ENCODE measurements at regions not wholly inside any gene's neighbourhood (a gene's known extent, or its start where the extent isn't known, plus 50 kb on each side); places are given as distances from the start of the nearest gene placed in this dataset.
"Not testable (repeated sequence)": the region's sequence is repeated elsewhere in the genome, so short reads cannot be mapped to it uniquely, and the experiment has no call there.

GRCh38 chr12:66774929-66775328, 96.1 kb upstream of the GRIP1 start:
- DNase-seq (ENCODE audit: extremely low read depth, low read depth): no peak

DNA sequence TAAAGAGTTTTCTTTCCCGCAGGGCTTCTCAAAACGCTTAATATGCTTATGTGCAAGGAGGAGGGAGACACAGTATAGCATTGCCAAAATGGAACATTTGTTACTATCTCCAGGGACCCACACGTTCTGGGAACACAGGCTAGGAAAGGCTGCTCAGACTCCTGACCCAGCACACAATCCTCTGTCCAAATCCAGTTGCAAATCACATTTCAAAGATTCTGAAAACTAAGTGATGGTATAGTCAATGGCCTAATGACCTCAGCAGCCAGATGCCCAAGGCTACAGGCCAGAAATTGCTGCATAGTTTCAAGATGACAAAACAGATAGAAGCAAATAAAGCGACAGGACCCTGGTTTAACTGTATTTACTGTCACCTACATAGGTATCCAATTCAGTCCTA, 97.0 kb upstream of the GRIP1 start:
- no peak for DNase-seq (ENCODE audit: extremely low read depth, low read depth)

DNA sequence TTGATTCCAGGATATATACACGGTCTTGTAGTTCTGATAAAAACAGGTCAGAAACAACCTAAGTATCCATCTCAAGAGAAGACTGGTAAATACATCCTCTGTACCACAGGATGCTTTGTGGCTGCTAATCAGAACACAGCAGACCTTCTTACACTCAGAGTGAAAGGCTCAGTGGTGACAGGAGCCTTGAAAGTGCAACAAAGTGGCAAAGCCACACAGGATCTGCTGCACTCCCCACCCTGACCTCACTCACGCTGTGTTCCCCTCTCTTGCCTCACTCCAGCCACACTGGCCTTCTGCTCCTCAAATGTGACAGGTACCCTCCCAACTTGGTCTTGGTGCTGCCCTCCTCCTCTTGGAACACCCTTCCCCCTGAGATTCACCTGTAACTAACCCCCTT, 98.1 kb upstream of the GRIP1 start:
- no peak for DNase-seq (ENCODE audit: extremely low read depth, low read depth)

GRCh38 chr12:66779466-66779865, 100.6 kb upstream of the GRIP1 start:
- no peak for DNase-seq (ENCODE audit: extremely low read depth, low read depth)

GRCh38 chr12:66786531-66787308, 107.8 kb upstream of the GRIP1 start:
- DNase-seq (ENCODE audit: extremely low read depth, low read depth): no peak

GRCh38 chr12:66799551-66799950, 120.7 kb upstream of the GRIP1 start:
- DNase-seq (ENCODE audit: extremely low read depth, low read depth): no peak

DNA sequence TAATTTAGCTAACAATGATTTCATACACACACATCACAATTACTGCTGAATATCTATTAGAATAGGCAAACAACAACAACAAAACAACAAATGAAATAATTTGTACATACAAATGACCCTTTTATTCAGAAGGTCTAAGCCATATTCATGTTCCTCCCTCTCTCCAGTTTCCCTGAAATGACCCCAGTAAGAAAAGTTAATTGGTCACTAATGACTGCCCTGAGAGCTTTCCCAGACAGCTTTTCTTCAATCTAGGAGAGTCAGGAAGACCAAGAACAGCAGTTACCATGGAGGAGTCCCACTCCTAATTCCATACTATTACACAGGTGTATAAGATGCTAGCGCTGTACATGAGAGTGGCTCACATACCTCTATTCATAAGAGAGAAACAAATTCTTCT, 121.2 kb upstream of the GRIP1 start:
- DNase-seq (ENCODE audit: extremely low read depth, low read depth): no peak

- no peak for DNase-seq (ENCODE audit: extremely low read depth, low read depth)
Measured at GRCh38 chr12:66803930-66804329, 125.1 kb upstream of the GRIP1 start.

DNA sequence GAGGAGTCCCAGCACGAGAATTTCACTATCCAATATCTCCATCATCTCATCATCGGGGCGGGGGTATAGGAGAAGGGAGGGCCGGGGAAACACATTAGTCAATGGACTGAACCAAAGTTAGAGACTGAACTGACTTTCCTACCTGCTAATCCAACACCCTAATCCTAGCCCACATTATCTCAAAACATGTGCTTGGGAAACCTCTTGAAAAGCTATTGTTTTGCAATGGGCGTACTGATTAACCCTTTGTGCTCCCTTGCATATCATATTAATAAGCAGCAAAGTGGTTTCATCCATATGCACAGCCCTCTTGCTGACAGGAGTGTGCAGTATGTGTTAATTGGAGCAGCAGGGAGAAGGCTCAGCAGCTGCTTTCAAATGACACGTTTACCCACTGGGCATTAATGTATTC, 125.7 kb upstream of the GRIP1 start:
- DNase-seq (ENCODE audit: extremely low read depth, low read depth): no peak

- DNase-seq (ENCODE audit: extremely low read depth, low read depth): no peak
Measured at GRCh38 chr12:66808606-66809005, 129.7 kb upstream of the GRIP1 start.

GRCh38 chr12:66813137-66813892, 134.4 kb upstream of the GRIP1 start:
- no peak for DNase-seq (ENCODE audit: extremely low read depth, low read depth)

DNA sequence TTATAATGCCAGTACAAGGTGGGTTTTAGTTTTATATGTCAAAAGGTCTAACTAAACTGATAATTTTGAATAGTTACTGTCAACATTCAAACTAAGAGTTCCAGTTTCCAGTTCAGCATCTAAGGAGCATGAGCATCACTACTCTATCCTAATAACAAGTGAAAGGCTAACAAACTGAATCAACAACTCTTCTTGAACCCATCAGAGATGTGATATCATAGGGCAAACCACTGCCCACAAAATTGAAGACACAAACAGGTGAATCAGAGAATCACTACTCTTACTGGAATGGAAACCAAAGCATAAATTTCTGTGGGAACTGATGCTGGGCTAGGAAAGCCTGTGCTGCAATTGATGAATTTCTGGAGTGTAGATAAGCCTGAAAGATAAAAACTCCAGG, 140.7 kb upstream of the GRIP1 start:
- DNase-seq (ENCODE audit: extremely low read depth, low read depth): no peak

DNA sequence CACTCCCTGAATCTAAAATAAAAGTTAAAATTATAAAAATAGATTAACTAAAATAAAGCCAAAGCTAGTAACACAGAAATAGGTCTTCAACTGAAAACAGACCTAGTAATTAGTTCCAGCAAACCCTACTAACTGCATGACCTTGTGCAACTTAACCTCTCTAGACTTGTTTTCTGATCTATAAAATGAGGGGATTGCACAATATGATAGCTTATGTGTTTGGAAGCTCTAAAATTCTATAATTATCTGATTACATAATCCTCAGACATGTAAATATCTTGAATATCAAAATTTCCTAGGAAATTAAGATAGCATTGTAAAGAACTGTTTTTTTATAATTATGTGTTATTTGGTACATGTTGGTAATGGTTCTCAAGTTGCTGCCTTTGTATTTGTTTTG, 144.1 kb upstream of the GRIP1 start:
- no peak for DNase-seq (ENCODE audit: extremely low read depth, low read depth)

DNA sequence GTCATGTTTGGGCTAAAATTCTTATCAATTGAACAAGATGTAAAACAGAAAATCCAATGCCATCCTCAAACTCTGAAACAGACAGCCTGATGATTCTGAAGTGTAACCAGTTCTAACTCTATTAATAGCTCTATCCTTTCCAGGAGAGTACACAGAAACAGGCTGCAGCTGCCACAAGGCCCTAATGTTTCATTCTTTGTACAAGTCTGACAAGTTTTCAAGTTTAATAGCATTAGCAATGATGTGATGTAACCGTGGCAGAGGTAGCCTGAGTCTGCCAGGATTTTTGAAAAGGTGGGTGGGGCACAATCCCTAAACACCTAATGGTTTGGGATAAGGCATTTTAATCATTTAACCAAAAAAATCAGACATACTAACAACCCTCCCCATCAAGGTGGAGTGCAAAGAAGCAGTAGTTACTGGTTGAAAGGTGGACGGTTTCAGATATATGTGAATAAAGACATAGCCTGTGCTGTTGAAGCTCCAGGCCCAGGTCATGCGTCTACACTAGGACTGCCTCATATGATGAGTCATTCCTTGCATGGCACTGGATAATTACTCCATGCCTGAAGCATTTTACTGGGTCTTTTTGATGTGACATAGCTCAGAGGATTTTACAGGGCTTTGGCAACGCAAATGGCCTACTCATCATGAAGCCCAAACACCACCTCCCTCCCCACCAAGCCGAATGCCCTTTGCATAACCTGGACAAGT, 145.1 kb upstream of the GRIP1 start:
- no peak for DNase-seq (ENCODE audit: extremely low read depth, low read depth)

GRCh38 chr12:66825921-66826320, 147.0 kb upstream of the GRIP1 start:
- not testable (repeated sequence) for DNase-seq (ENCODE audit: extremely low read depth, low read depth)

DNA sequence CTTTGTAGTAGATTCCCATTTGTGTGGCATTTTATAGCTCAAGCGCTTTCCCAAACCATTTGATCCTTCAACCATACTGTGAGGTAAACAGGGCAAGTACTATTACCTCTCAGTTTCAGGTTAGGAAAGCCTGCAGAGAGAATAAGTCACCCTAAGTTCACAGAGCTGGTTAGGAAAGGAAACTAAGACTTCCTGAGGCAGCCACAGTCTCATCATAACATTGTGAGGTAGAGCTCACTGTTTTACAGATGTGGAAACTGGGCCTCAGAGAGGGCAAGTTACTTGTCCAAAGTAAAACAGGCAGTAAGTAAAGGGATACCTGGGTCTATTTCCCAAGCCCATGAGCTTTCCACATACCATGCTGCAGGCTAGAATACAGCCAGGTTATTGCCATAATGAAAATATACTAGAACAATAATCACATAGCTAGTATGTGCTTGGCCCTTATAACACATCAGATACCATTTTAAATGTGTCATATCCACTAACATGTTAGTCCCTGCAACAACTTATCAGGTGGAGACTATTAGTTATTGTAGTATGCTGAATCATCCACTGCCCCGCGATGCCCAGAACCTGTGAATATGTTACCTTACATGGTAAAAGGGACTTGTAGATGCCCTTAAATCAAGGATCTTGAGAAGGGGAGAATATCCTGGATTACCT, 150.9 kb upstream of the GRIP1 start:
- no peak for DNase-seq (ENCODE audit: extremely low read depth, low read depth)

GRCh38 chr12:66831495-66831894, 152.6 kb upstream of the GRIP1 start:
- DNase-seq (ENCODE audit: extremely low read depth, low read depth): no peak

GRCh38 chr12:66832997-66833396, 154.1 kb upstream of the GRIP1 start:
- DNase-seq (ENCODE audit: extremely low read depth, low read depth): no peak

DNA sequence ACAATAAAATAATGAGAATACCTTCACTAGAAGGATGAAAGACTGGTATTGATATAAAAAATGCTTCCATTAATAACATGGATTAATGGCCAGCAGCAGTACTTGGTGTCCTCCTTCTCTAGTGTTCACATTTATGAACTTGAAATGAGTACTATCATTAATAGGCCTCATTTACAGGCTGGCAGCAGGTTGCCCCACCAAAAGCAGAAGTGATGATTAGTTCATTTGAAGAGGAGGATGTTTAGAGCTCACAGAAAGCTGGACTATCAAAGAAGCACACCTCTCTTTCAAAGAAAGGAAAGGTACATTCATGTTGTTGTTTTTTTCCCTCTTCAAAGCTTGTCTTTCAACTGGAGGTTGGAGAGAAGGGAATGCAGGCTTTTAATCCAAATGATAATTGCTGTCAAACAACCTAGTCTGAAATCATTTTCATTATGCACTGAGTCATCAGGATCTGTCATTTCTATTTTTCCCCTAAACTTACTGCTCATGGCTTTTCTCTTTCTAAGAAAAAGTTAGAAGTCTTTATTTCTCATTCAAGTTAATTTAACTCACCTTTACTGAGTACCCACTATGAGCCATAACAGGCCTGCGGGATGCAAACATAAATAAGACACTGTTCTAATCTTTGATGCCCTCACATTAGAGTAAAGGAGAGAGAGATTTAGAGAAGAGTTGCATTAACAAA, 157.9 kb upstream of the GRIP1 start:
- DNase-seq (ENCODE audit: extremely low read depth, low read depth): no peak

DNA sequence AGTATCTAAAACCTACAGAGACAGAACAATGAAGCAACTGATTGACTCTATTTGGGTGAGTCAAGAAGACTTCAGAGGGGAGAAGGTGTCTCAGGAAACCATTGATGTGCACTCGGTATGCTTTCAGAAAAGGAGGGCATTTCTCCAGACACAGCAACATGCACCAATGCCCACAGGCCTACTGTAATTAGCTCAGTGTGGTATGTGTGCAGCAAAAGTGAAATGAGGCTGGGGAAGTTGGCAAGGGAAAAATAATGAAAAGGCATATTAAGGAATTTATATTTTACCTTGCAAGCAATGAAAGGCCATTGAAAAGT, 158.4 kb upstream of the GRIP1 start:
- no peak for DNase-seq (ENCODE audit: extremely low read depth, low read depth)

DNA sequence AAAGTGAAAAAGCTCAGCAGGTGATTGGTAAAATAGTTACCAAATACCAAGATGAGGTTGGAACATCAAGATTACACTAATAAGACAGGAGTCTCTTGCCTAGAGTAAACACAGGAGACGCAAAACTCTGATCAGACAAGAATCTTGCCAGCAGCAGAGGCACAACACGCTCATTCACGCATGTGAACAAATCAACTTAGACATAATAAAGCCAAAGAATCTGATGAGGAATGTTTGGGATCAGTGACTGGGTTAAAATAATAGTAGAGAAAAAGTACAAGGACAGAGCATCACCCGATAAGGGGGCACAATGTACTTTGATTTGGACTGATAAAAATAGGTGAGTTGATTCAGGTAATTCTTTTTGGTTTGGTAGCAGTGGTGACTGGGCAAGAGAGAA, 159.5 kb upstream of the GRIP1 start:
- no peak for DNase-seq (ENCODE audit: extremely low read depth, low read depth)

Measured in NCI-H460 (cell line).